Superior temporal gyrus (tissue), 1 donor: ENCODE measurements at regions not wholly inside any gene's neighbourhood (a gene's known extent, or its start where the extent isn't known, plus 50 kb on each side); places are given as distances from the start of the nearest gene placed in this dataset.
"Not testable (repeated sequence)": the region's sequence is repeated elsewhere in the genome, so short reads cannot be mapped to it uniquely, and the experiment has no call there.

Experiments
- DNase-seq: peaks from one replicate; pipeline ENCODE4 v3.0.0-alpha.2; 2016; ENCODE audit errors: extremely low spot score

GRCh38 chr12:84502180-84502860 lies 410.3 kb downstream of the SLC6A15 start:
- DNase-seq = no peak

- peak; percentile 52 for DNase-seq
Observed at GRCh38 chr12:84497819-84498218, 414.8 kb downstream of the SLC6A15 start.

- no peak for DNase-seq
Observed at GRCh38 chr12:84495711-84496110, 416.9 kb downstream of the SLC6A15 start.

GRCh38 chr12:84492351-84492883 lies 420.2 kb downstream of the SLC6A15 start:
- no peak for DNase-seq

GRCh38 chr12:84484798-84485197 lies 427.8 kb downstream of the SLC6A15 start:
- no peak for DNase-seq

- no peak for DNase-seq
Observed at GRCh38 chr12:84480803-84481202, 431.8 kb downstream of the SLC6A15 start.

- DNase-seq = no peak
Observed at GRCh38 chr12:84470361-84470760, 442.2 kb downstream of the SLC6A15 start.

GRCh38 chr12:84464616-84465015 lies 448.0 kb downstream of the SLC6A15 start:
- DNase-seq = no peak

GRCh38 chr12:84463741-84464495 lies 448.7 kb downstream of the SLC6A15 start:
- no peak for DNase-seq

- no peak for DNase-seq
Observed at GRCh38 chr12:84455598-84455997, 457.0 kb downstream of the SLC6A15 start.

- DNase-seq = not testable (repeated sequence)
Observed at GRCh38 chr12:84446478-84446877, 466.1 kb downstream of the SLC6A15 start.

GRCh38 chr12:84436134-84436533 lies 476.5 kb downstream of the SLC6A15 start:
- DNase-seq = no peak

GRCh38 chr12:84435682-84436081 lies 476.9 kb downstream of the SLC6A15 start:
- no peak for DNase-seq

GRCh38 chr12:84422340-84422739 lies 490.3 kb downstream of the SLC6A15 start:
- DNase-seq = no peak

GRCh38 chr12:84421103-84421502 lies 491.5 kb downstream of the SLC6A15 start:
- DNase-seq = no peak

- no peak for DNase-seq
Observed at GRCh38 chr12:84416626-84417025, 496.0 kb downstream of the SLC6A15 start.

- DNase-seq = no peak
Observed at GRCh38 chr12:84415946-84416345, 496.7 kb downstream of the SLC6A15 start.

GRCh38 chr12:84413656-84414055 lies 498.9 kb downstream of the SLC6A15 start:
- no peak for DNase-seq

- DNase-seq = no peak
Observed at GRCh38 chr12:84412226-84412625, 500.4 kb downstream of the SLC6A15 start.

- DNase-seq = no peak
Observed at GRCh38 chr12:84411031-84411430, 501.6 kb downstream of the SLC6A15 start.

- no peak for DNase-seq
Observed at GRCh38 chr12:84408936-84409335, 503.7 kb downstream of the SLC6A15 start.

- DNase-seq = not testable (repeated sequence)
Observed at GRCh38 chr12:84406720-84407119, 505.9 kb downstream of the SLC6A15 start.

- DNase-seq = no peak
Observed at GRCh38 chr12:84397846-84398245, 514.8 kb downstream of the SLC6A15 start.
